Breast epithelium (tissue), 4 donors: ENCODE measurements at regions not wholly inside any gene's neighbourhood (a gene's known extent, or its start where the extent isn't known, plus 50 kb on each side); places are given as distances from the start of the nearest gene placed in this dataset.

Source experiments
- DNase-seq, 2 donors: peaks; one replicate each; pipeline ENCODE4 v3.0.0-alpha.2; 2019; ENCODE audit warnings: low spot score in 2 of 2
- H3K27ac ChIP-seq, 2 donors: fragments of 200-600 bp; sonication (generic) in 1 of 2; one replicate each; pipeline ENCODE4 v1.5.1; 2016 to 2019; ENCODE audit warnings: mild to moderate bottlenecking in 1 of 2
- H3K27me3 ChIP-seq, 2 donors: fragments of 200-600 bp; sonication (generic) in 1 of 2; one replicate each; pipeline versions ENCODE4 v1.5.1 to v1.6.0; 2017 to 2019; ENCODE audit warnings: control low read depth in 1 of 2, mild to moderate bottlenecking in 1 of 2
- H3K36me3 ChIP-seq: fragments of 200-600 bp; one replicate; pipeline ENCODE4 v1.5.1; 2019
- H3K4me1 ChIP-seq, 2 donors: fragments of 200-600 bp; sonication (generic); one replicate each; pipeline ENCODE4 v1.5.1; 2016 to 2019; ENCODE audit warnings: control low read depth in 1 of 2
- H3K4me3 ChIP-seq, 3 donors: fragments of 200-600 bp; sonication (generic); 1 replicate in 2 of 3; 2 replicates in 1 of 3; pipeline ENCODE4 v1.5.1; 2016 to 2019; ENCODE audit warnings: mild to moderate bottlenecking in 3 of 3, moderate library complexity in 2 of 3
- H3K9me3 ChIP-seq, 2 donors: fragments of 200-600 bp; sonication (generic) in 1 of 2; one replicate each; pipeline ENCODE4 v1.5.1; 2016 to 2019; ENCODE audit warnings: control low read depth in 1 of 2
- CTCF ChIP-seq, 3 donors: fragments of 450-650 bp; IDR thresholded peaks; one replicate each; pipeline ENCODE4 v1.5.1; 2016 to 2017; ENCODE audit warnings: antibody characterized with exemption in 3 of 3, mild to moderate bottlenecking in 3 of 3, moderate library complexity in 3 of 3
- POLR2A ChIP-seq: fragments of 450-650 bp; IDR thresholded peaks from one replicate; pipeline ENCODE4 v1.6.1; 2016; ENCODE audit warnings: antibody characterized with exemption, mild to moderate bottlenecking, moderate library complexity
- POLR2AphosphoS5 ChIP-seq, 3 donors: sonication (generic); formaldehyde crosslinking; IDR thresholded peaks; one replicate each; pipeline ENCODE4 v1.6.1; 2017; ENCODE audit warnings: antibody characterized with exemption in 3 of 3
- intact Hi-C: fragments of 100-400 bp; cut with DNase I; formaldehyde crosslinking; loops from one replicate; pipeline ENCODE4 v1.15.1; 2023; ENCODE audit warnings: low total_unique reads

GRCh38 chrX:42976746-42977366 is 198.9 kb upstream of the PPP1R2C start:
- intact Hi-C loops = no loop called here
- H3K27ac ChIP-seq = no peak overlapping the region
- TF ChIP-seq POLR2A (no peak), POLR2AphosphoS5 (IDR thresholded peaks at IDR 0.05) (no peak), CTCF (IDR thresholded peaks at IDR 0.05) (no peak)
- no peak overlapping the region for H3K4me3 ChIP-seq
- DNase-seq = no peak
- H3K36me3 ChIP-seq = no peaks in the 10 kb centered on the region
- peaks cover 0 to 29% of the 10 kb centered on the region in 2 donors for H3K27me3 ChIP-seq
- H3K9me3 ChIP-seq = peaks cover 0 to 10% of the 10 kb centered on the region in 2 donors
- no peaks in the 10 kb centered on the region for H3K4me1 ChIP-seq

GRCh38 chrX:42978655-42979379 is 200.9 kb upstream of the PPP1R2C start:
- Histone ChIP-seq H3K4me1 (no peaks in the 10 kb centered on the region), H3K36me3 (no peaks in the 10 kb centered on the region), H3K27ac (no peak overlapping the region), H3K4me3 (no peak overlapping the region), H3K27me3 (peaks cover 0 to 26% of the 10 kb centered on the region in 2 donors), H3K9me3 (peaks cover 0 to 10% of the 10 kb centered on the region in 2 donors)
- DNase-seq = no peak
- no peak for TF ChIP-seq CTCF (IDR thresholded peaks at IDR 0.05)
- TF ChIP-seq POLR2A = no peak
- intact Hi-C loops = no loop called here

GRCh38 chrX:42988700-42989099 is 210.7 kb upstream of the PPP1R2C start:
- TF ChIP-seq POLR2AphosphoS5 (IDR thresholded peaks at IDR 0.05) (no peak), CTCF (IDR thresholded peaks at IDR 0.05) (no peak), POLR2A (no peak)

GRCh38 chrX:42992199-42992943 is 214.4 kb upstream of the PPP1R2C start:
- no peaks in the 10 kb centered on the region for H3K36me3 ChIP-seq
- H3K4me3 ChIP-seq = no peak overlapping the region
- H3K4me1 ChIP-seq = no peaks in the 10 kb centered on the region
- no peak for DNase-seq
- H3K27me3 ChIP-seq = peaks cover 0 to 10% of the 10 kb centered on the region in 2 donors
- intact Hi-C loops = no loop called here
- TF ChIP-seq POLR2A = no peak
- TF ChIP-seq CTCF (IDR thresholded peaks at IDR 0.05) = no peak
- TF ChIP-seq POLR2AphosphoS5 (IDR thresholded peaks at IDR 0.05) = no peak
- no peak overlapping the region for H3K27ac ChIP-seq
- no peaks in the 10 kb centered on the region for H3K9me3 ChIP-seq

More at GRCh38 chrX:42988700-42989099, 210.7 kb upstream of the PPP1R2C start:
- intact Hi-C loops = no loop called here
- Histone ChIP-seq H3K4me3 (no peak overlapping the region), H3K27ac (no peak overlapping the region), H3K36me3 (no peaks in the 10 kb centered on the region), H3K4me1 (no peaks in the 10 kb centered on the region), H3K27me3 (peaks cover 0 to 6% of the 10 kb centered on the region in 2 donors), H3K9me3 (no peaks in the 10 kb centered on the region)
- no peak for DNase-seq

GRCh38 chrX:42996861-42997260 is 218.9 kb upstream of the PPP1R2C start:
- Histone ChIP-seq H3K27ac (no peak overlapping the region), H3K9me3 (no peaks in the 10 kb centered on the region), H3K27me3 (peaks cover 0 to 12% of the 10 kb centered on the region in 2 donors), H3K4me3 (no peak overlapping the region), H3K36me3 (no peaks in the 10 kb centered on the region), H3K4me1 (no peaks in the 10 kb centered on the region)
- intact Hi-C loops = no loop called here
- no peak for DNase-seq
- TF ChIP-seq POLR2A (no peak), POLR2AphosphoS5 (IDR thresholded peaks at IDR 0.05) (no peak), CTCF (IDR thresholded peaks at IDR 0.05) (no peak)
